ENCODE measurements at regions not wholly inside any gene's neighbourhood (a gene's known extent, or its start where the extent isn't known, plus 50 kb on each side); places are given as distances from the start of the nearest gene placed in this dataset.

DNA sequence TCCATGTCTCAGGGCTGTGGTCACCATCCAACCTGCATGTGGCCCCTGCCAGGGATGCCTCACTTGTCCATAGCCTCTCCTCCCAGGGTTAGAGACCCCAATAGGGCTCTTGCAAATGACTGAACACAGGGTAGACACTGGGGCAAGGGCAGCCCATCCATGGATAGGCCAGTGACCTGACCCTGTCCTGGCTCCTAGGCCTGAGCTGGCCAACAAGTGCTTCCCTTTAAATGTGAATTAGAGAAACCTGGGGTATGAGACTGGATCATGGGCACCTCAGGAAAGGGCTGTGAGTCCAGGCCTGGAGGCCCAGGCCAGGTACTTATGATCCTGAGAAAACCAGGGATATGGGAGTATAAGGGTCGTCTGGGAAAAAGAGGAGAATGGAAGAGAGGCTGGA lies 64.5 kb downstream of the COPS8 start:
- DNase-seq (ENCODE audit: low read depth) = no peak

DNA sequence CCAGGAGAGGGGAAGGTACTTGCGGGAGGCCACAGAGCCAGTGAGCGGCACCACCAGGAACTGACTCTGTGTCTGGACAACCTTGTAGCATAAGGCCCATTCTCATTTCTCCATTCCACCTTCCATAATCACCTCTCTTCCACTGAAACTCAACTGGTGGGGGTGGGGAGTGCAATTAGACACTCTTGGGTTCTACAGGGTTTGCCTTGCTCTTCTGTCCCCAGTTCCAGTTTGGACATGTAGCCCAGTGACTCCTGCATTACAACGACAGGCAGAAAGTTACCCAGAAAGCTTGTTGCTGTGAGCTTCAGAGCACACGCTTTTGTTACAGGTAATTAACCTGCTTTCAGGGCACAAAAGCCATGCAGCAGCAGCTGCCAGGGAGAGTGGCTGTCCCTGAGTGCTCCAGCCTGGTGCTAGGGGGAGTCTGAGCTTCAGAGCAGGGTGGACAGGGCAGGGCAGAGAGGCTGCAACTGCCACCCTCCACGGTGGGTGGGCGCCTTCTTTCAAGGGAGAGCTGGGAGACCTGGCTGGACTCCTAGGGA lies 65.2 kb downstream of the COPS8 start:
- no peak for DNase-seq (ENCODE audit: low read depth)

DNA sequence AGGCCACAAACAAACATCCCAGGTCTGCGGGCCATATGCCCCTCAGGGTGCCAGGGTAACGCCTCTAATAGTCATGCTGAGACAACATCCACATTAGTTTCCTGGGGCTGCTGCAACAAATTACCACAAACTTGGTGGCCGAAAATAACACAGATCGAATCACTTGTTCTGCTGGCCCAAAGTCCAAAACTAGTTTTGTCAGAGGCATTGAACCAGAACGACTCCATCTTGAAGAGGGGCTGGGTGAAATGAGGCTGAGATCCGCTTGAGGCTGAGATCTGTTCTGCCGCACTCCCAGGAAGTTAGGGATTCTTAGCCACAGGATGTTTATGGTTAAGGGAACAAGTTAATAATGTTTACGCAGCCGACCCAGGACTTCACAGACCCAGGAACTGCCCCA lies 66.7 kb downstream of the COPS8 start:
- no peak for DNase-seq (ENCODE audit: low read depth)

DNA sequence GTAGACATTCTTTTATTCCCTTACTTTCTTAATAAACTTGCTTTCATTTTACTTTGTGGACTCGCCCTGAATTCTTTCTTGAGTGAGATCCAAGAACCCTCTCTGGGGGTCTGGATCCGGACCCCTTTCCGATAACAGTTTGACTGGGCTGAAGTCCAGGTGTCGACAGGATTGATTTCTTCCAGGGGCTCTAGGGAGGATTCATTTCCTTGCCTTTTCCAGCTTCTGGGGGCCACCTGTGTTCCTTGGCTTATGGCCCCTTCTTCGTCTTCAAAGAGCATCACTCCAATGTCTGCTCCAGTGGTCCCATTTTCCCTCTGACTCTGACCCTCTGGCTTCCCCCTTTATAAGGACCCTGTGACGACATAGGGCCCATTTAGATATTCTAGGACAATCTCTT lies 67.5 kb downstream of the COPS8 start:
- no peak for DNase-seq (ENCODE audit: low read depth)

DNA sequence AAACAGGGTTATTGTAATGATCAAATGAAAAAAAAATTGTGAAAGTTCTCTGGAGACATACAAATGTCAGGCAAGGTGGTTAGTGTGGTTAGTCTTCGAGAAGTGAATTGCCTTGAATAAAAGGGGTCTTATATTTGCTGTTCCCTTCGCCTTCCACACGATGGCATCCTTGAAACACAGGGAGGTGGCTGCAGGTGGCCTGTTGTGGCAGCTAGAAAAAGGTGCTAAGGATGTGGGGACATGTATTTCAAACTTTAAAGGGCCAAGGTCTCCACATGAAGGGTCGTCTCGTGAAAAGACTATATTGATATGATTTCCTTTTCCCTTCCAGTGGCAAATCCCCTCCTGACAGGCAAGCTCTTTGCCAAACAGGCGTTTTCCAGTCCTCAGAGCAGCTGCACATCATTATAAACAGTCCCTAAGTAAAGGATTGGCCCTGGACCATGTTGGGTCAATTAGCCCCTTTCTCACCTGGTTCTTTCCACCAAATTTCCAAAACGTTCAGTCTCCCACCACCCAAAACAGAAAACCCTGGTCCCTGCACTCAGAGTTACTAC lies 68.5 kb downstream of the COPS8 start:
- no peak for DNase-seq (ENCODE audit: low read depth)

DNA sequence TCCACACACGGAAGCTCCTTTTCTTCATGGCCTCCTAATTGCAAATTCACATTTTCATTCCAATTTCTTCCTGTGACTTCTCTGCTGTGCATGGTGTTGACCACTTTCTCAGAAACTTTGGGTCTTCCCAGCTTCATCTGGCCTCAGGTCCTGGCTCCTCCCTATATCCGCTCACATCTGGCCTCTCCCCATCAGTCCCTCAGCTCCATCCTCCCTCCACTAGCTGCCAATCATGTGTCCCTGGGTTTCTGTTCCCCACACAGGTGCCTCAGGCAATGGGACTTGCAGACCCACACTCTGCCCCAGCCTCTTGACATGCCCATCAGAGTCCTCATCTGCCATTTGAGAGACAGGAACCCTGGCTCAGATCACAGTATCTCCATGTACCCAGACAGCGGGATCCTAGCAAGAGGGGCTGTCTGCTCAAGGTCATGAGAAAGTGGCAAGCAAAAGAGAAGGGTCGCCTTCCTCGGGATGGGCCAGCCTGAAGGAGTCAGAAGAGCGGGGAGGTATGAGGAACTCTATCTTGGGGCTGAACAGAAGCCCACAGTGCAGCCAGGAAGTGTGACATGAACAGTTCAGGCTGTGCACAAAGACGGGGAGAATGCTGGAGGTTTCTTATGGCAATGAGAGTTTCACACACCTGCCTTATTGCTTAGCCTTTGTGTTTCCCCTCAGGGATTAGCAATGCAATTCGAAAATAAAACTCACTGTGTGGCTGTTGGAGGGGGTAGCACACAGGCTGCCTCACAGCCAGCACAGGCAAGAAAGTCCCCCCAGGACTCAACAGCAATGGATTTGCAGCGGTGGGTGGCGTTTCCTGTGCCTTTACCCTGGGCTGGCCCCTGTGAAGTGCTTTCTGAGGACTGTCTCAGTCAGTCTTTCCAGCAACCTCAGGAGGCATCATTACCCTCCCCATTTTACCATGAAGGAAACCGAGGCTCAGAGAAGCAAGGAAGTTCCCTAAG lies 69.5 kb downstream of the COPS8 start:
- no peak for DNase-seq (ENCODE audit: low read depth)

DNA sequence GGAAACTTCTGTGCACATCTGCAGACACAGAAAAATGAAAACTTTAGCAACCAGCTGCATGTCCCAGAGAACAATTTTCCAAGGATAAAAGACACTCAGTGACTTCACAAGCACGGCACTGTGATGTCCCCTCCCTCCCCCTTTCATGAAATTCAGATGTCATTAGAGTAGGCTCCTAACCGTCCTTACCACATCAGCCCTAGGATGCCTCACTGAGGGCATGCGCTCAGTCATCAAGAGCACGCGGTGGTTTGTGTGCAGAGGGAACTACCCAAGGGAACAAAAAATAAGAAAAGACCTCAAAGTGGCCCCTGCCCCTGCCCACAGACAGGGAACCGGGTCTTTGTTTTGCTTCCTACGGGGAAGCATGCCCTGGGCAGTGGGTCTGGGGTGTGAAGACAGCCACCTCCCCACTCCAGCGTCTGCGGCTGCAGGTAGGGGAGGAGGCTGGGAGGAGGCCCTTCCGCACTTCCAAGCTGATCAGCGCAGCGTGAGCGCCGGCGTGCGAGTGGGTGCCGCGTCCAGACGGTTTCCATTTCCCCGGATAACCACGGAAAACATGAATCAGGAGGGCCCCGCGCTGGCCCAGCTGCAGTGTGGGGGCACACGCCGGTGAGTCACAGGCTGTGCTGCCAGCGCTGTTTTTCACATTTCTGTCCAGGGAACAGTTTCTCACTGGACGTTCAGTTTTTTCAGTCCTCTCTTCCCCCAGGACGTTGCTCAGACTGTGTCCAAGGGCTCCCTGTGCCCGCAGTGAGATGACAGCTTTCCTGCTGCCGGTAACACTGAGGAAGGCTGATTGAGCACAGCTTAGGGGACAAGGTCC lies 70.6 kb downstream of the COPS8 start:
- DNase-seq (ENCODE audit: low read depth) = no peak

GRCh38 chr2:237156857-237157779 lies 71.4 kb downstream of the COPS8 start:
- DNase-seq (ENCODE audit: low read depth) = no peak

DNA sequence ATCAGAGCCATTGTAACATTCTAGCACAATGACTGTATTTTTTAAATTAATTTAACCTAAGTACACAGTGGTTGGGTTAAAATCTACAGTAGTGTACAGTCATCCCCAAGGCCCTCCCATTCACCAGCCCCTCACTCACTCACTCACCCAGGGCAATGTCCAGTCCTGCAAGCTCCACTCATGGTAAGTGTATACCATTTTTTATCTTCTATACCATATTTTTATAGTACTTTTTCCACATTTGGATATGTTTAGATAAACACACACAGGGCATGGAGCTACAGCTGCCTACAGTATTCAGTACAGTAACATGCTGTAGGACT lies 72.1 kb downstream of the COPS8 start:
- no peak for DNase-seq (ENCODE audit: low read depth)

- no peak for DNase-seq (ENCODE audit: low read depth)
Measured at GRCh38 chr2:237158194-237158593, 72.5 kb downstream of the COPS8 start.

DNA sequence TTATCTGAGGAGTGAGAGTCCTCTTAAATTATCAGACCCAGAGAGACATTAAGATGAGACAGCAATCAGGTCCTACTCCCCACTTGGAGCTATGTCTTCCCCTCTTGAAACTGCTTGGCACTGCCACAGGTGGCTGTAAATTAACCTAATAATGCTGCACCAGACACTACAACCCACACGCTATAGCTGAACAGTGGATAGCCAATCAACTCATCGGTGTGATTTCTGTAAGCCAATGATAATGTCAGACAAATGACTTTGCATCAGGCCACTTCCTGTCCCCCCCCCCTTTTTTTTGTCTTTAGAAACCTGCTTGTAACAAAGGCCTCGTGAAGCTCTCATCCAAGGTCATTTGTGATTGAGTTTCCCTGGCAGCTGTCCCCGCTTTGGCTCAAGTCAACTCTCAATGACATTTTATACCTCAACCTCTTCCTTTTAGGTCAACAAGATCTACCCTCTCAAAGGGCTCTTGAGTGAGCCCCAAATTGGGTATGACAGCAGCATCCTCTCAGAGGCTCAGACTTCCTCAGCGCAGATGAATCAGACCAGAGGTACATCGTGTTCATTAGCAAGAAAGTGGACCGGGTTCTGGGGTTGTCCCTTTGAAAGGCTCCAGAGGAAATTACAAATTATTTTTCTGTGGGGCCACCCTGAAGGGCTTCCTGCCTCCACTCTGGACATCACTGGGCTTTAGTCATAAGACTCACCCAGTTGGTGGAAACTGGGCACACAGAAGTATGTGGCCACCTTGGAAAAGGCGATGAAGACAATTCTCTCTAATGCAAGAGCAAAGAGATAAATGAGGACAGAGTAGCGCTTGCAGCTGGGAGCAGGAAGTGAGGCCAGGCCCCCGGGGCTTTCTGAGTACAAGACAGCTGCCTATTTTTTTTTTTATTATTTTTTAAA lies 73.6 kb downstream of the COPS8 start:
- no peak for DNase-seq (ENCODE audit: low read depth)

DNA sequence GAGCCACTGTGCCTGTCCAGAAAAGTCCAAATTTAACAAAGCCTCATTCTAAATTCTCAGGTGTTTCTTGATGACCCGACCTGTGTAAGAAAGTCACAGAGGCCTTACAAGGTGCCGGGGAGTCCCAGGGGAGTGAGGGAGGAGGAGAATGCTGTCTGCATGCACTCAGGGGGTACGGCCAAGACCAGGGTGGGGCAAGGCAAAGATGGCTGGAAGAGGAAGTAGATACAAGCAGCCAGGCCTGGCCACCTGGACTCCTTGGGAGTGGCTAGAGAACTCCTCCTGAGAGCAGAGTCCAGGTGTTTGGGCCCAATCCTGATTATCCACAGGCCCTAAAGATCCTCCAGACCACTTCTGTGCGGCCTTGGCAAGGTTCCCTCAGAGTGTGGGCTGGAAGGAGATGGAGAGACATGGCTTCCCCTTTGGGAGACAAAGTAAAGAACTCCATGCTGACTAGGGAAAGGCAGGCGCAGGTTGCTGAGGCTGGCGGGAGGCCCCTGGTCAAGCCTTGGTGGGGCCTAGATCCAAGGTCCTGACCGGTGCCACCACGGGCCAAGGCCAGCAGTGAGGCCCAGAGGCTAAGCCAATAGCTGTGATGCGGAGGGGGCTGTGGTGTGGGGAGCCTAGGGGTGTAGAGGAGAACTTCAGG lies 74.7 kb downstream of the COPS8 start:
- DNase-seq (ENCODE audit: low read depth) = no peak

DNA sequence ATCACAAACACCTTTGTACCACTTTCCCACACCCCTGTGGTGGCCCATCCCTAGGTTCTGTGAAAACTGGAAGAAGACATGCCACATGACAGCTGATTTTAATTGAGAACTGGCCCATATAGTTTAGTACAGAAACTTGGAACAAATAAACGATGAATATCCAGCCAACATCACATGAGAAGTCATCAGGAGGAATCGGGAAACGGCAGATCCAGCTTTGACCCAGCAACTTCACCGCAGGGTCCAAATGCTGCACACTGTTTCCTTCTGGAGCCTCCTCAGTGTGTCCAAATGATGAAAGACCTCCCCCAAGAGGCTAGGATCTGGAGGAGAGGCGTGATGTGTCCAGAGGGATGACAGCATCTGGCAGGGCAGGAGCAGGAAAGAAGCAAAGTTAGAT lies 75.5 kb downstream of the COPS8 start:
- DNase-seq (ENCODE audit: low read depth) = peak; percentile 75

DNA sequence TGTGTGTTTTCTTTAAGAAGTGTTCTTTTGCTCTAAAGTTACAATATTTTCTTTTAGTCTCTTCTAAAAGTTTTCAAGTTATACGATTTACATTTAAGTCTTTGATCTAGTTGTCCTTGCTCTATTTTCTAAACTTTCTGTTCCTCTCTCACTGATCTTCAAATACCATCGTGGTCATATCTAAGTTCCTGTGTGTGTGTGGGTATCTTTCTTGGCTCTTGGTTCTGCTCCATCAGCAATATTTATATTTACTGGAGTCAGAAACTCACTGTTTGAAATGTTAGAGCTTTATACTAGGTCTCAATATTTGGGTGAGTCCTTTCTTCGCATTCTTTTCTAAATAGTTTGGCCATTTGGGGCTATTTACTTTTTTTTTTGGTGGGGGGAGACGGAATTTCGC lies 77.3 kb downstream of the COPS8 start:
- DNase-seq (ENCODE audit: low read depth) = no peak

DNA sequence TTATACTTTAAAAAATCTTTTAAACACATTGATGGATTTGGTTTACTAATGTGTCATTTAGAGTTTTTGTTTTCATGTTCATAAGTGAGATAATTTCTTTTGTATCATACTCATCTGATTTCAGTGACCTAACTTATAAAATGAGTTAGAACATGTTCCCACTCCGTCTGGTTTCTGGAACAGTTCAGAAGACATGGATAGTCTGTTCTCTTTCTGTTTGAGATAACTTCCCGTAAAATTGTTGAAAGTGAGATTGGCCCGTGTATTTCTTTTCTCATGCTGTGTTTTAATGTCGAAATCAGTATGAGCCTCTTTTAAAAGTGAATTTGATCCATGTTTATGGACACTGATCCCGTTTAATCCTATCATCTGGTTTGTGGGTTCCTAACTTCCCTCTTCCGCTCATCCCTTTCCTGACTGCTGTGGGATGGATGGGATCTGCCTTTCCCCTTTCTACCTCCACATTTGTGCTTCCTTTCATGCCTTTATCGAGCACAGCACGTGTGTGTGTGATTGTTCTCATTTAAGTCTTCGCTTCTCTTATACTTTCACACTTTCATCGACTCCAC lies 78.9 kb downstream of the COPS8 start:
- DNase-seq (ENCODE audit: low read depth) = no peak

GRCh38 chr2:237165405-237166276 lies 80.0 kb downstream of the COPS8 start:
- DNase-seq (ENCODE audit: low read depth) = no peak

DNA sequence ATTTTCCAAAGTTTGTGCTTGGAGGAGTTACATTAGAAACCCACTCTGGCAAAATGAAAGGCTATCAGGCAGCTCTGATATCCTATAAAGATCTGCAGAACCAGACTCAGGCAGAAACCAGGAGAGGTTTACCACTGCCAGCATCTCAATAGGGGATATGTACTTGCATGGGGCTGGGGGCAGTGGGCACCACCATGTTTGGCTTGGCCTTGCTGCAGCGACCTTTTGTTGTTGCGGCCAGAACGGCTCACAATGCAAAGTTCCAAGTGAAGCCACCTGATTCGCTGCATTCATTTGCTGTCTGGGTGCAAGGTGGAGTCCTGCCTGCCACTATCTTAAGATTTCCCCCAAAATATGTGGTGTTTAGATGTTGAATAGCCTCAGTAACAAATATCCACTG lies 81.3 kb downstream of the COPS8 start:
- no peak for DNase-seq (ENCODE audit: low read depth)

DNA sequence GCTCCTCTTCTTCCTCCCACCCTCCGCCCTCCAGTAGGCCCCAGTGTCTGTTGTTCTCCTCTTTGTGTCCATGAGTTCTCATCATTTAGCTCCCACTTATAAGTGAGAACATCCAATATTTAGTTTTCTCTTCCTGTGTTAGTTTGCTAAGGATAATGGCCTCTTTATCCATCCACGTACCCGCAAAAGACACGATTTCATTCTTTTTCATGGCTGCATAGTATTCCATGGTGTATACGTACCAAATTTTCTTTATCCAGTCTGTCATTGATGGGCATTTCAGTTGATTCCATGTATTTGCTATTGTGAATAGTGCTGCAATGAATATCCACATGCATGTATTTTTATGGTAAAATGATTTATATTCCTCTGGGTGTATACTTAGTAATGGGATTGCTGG lies 82.2 kb downstream of the COPS8 start:
- DNase-seq (ENCODE audit: low read depth) = no peak
